HEK293T (cell line): ENCODE measurements at regions not wholly inside any gene's neighbourhood (a gene's known extent, or its start where the extent isn't known, plus 50 kb on each side); places are given as distances from the start of the nearest gene placed in this dataset.

ENCODE experiments used
- FOXA1 ChIP-seq: fragments of 450-650 bp; IDR thresholded peaks from 2 replicates; pipeline ENCODE4 v1.6.1; 2016; ENCODE audit warnings: mild to moderate bottlenecking
- LEF1 ChIP-seq: fragments of 450-650 bp; IDR thresholded peaks from 2 replicates; pipeline ENCODE4 v1.6.1; 2017; ENCODE audit warnings: mild to moderate bottlenecking, borderline replicate concordance

DNA sequence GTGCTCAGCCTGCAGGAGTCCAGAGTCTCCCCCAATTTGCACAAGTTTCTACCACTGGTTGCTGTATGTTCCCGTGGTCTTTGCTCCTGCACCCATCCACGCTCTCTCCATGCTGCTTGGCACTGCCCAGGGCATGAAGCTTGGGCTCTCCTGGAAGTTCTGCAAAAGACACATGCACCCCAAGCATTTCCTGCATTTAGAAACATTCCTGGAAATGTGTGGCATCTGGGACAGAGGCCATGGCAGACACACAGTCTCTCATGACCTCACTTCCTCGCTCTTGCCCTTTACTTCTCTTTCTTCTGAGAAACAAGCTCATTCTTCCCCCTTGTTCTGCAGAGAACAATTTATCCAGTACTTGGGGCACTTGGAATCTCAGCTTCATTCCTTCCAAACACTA is 489.5 kb downstream of the BUD13 start:
- TF ChIP-seq FOXA1 (no peak), LEF1 (no peak)
